T-helper 17 cell (primary cell): ENCODE measurements at regions not wholly inside any gene's neighbourhood (a gene's known extent, or its start where the extent isn't known, plus 50 kb on each side); places are given as distances from the start of the nearest gene placed in this dataset.
"Not testable (repeated sequence)": the region's sequence is repeated elsewhere in the genome, so short reads cannot be mapped to it uniquely, and the experiment has no call there.

ENCODE experiments used
- ATAC-seq: fragments of 150-1000 bp; cut with Tn5 transposase; 2 replicates; pipeline ENCODE4 v1.10.0; 2021; ENCODE audit warnings: mild to moderate bottlenecking, moderate library complexity
- DNase-seq, 3 donors: peaks; one replicate each; pipeline versions ENCODE4 v3.0.0 to v3.0.0-alpha.2; 2020 to 2021
- H3K9me3 ChIP-seq: one replicate; pipeline ENCODE4 v1.7.0; 2013; ENCODE audit warnings: low read length, mild to moderate bottlenecking; ENCODE audit not compliant: control insufficient read depth, poor library complexity, severe bottlenecking
- H3K27ac Mint-ChIP-seq: one replicate; pipeline ENCODE4 v1.8.0; 2022; ENCODE audit warnings: mild to moderate bottlenecking, moderate library complexity, mixed read lengths
- H3K27me3 Mint-ChIP-seq: one replicate; pipeline ENCODE4 v1.8.0; 2022; ENCODE audit warnings: mixed read lengths
- H3K36me3 Mint-ChIP-seq: one replicate; pipeline ENCODE4 v1.8.0; 2022; ENCODE audit warnings: low read depth, mixed read lengths
- H3K4me1 Mint-ChIP-seq: one replicate; pipeline ENCODE4 v1.8.0; 2022; ENCODE audit warnings: mild to moderate bottlenecking, mixed read lengths
- H3K4me3 Mint-ChIP-seq: one replicate; pipeline ENCODE4 v1.8.0; 2022; ENCODE audit warnings: mild to moderate bottlenecking, moderate library complexity, mixed read lengths

GRCh38 chr17:71431146-71431545 is 689.7 kb upstream of the SOX9 start:
- Mint-ChIP-seq H3K36me3 (no peaks in the 10 kb centered on the region), H3K4me3 (no peak overlapping the region), H3K4me1 (no peaks in the 10 kb centered on the region), H3K27me3 (no peaks in the 10 kb centered on the region), H3K27ac (no peak overlapping the region)
- ATAC-seq, result no peak
- DNase-seq, result no peak
- H3K9me3 ChIP-seq, result no peaks in the 10 kb centered on the region

- no peak for DNase-seq
- ATAC-seq, result no peak
Measured at GRCh38 chr17:71432378-71433315, 688.2 kb upstream of the SOX9 start.

GRCh38 chr17:71434716-71435115 is 686.1 kb upstream of the SOX9 start:
- H3K9me3 ChIP-seq, result no peaks in the 10 kb centered on the region
- no peaks in the 10 kb centered on the region for H3K27me3 Mint-ChIP-seq
- no peaks in the 10 kb centered on the region for H3K4me1 Mint-ChIP-seq
- H3K36me3 Mint-ChIP-seq, result no peaks in the 10 kb centered on the region
- no peak overlapping the region for H3K4me3 Mint-ChIP-seq
- ATAC-seq (no peak), DNase-seq (no peak)
- H3K27ac Mint-ChIP-seq, result no peak overlapping the region

More at GRCh38 chr17:71432378-71433315, 688.2 kb upstream of the SOX9 start:
- H3K9me3 ChIP-seq, result no peaks in the 10 kb centered on the region
- Mint-ChIP-seq H3K4me1 (no peaks in the 10 kb centered on the region), H3K36me3 (no peaks in the 10 kb centered on the region), H3K4me3 (no peak overlapping the region), H3K27me3 (no peaks in the 10 kb centered on the region), H3K27ac (no peak overlapping the region)

GRCh38 chr17:71436479-71436878 is 684.3 kb upstream of the SOX9 start:
- Mint-ChIP-seq H3K4me3 (no peak overlapping the region), H3K4me1 (no peaks in the 10 kb centered on the region), H3K27ac (no peak overlapping the region), H3K36me3 (no peaks in the 10 kb centered on the region), H3K27me3 (no peaks in the 10 kb centered on the region)
- DNase-seq, result no peak
- ATAC-seq, result no peak
- no peaks in the 10 kb centered on the region for H3K9me3 ChIP-seq

- no peak for DNase-seq
- Mint-ChIP-seq H3K4me3 (no peak overlapping the region), H3K36me3 (no peaks in the 10 kb centered on the region), H3K27me3 (no peaks in the 10 kb centered on the region), H3K4me1 (no peaks in the 10 kb centered on the region), H3K27ac (no peak overlapping the region)
- no peak for ATAC-seq
- H3K9me3 ChIP-seq, result no peaks in the 10 kb centered on the region
Measured at GRCh38 chr17:71437166-71437565, 683.7 kb upstream of the SOX9 start.

GRCh38 chr17:71438631-71439146 is 682.1 kb upstream of the SOX9 start:
- Mint-ChIP-seq H3K27ac (no peak overlapping the region), H3K4me1 (no peaks in the 10 kb centered on the region), H3K36me3 (no peaks in the 10 kb centered on the region), H3K27me3 (no peaks in the 10 kb centered on the region), H3K4me3 (no peak overlapping the region)
- DNase-seq (no peak), ATAC-seq (no peak)
- H3K9me3 ChIP-seq, result no peaks in the 10 kb centered on the region

GRCh38 chr17:71440513-71440912 is 680.3 kb upstream of the SOX9 start:
- Mint-ChIP-seq H3K27me3 (no peaks in the 10 kb centered on the region), H3K4me1 (no peaks in the 10 kb centered on the region), H3K27ac (no peak overlapping the region), H3K36me3 (no peaks in the 10 kb centered on the region), H3K4me3 (no peak overlapping the region)
- no peak for ATAC-seq
- H3K9me3 ChIP-seq, result no peaks in the 10 kb centered on the region
- no peak for DNase-seq

GRCh38 chr17:71441098-71441497 is 679.7 kb upstream of the SOX9 start:
- H3K36me3 Mint-ChIP-seq, result no peaks in the 10 kb centered on the region
- ATAC-seq, result no peak
- no peaks in the 10 kb centered on the region for H3K27me3 Mint-ChIP-seq
- no peak for DNase-seq
- H3K27ac Mint-ChIP-seq, result no peak overlapping the region
- H3K9me3 ChIP-seq, result no peaks in the 10 kb centered on the region
- no peaks in the 10 kb centered on the region for H3K4me1 Mint-ChIP-seq
- no peak overlapping the region for H3K4me3 Mint-ChIP-seq

GRCh38 chr17:71444078-71444477 is 676.7 kb upstream of the SOX9 start:
- no peaks in the 10 kb centered on the region for H3K4me1 Mint-ChIP-seq
- ATAC-seq, result no peak
- H3K27me3 Mint-ChIP-seq, result no peaks in the 10 kb centered on the region
- DNase-seq, result no peak
- no peaks in the 10 kb centered on the region for H3K36me3 Mint-ChIP-seq
- no peak overlapping the region for H3K27ac Mint-ChIP-seq
- no peak overlapping the region for H3K4me3 Mint-ChIP-seq
- H3K9me3 ChIP-seq, result no peaks in the 10 kb centered on the region

GRCh38 chr17:71446645-71447437 is 674.0 kb upstream of the SOX9 start:
- no peaks in the 10 kb centered on the region for H3K36me3 Mint-ChIP-seq
- no peaks in the 10 kb centered on the region for H3K9me3 ChIP-seq
- DNase-seq (no peak), ATAC-seq (no peak)
- no peak overlapping the region for H3K27ac Mint-ChIP-seq
- H3K4me1 Mint-ChIP-seq, result no peaks in the 10 kb centered on the region
- no peak overlapping the region for H3K4me3 Mint-ChIP-seq
- no peaks in the 10 kb centered on the region for H3K27me3 Mint-ChIP-seq

GRCh38 chr17:71447644-71448043 is 673.2 kb upstream of the SOX9 start:
- H3K9me3 ChIP-seq, result no peaks in the 10 kb centered on the region
- no peak for DNase-seq
- H3K27me3 Mint-ChIP-seq, result no peaks in the 10 kb centered on the region

GRCh38 chr17:71450657-71451056 is 670.2 kb upstream of the SOX9 start:
- H3K36me3 Mint-ChIP-seq, H3K27ac Mint-ChIP-seq, H3K4me3 Mint-ChIP-seq, H3K27me3 Mint-ChIP-seq, H3K4me1 Mint-ChIP-seq, ATAC-seq, H3K9me3 ChIP-seq, DNase-seq: not testable (repeated sequence)

More at GRCh38 chr17:71447644-71448043, 673.2 kb upstream of the SOX9 start:
- no peak overlapping the region for H3K27ac Mint-ChIP-seq
- ATAC-seq, result no peak
- H3K4me3 Mint-ChIP-seq, result no peak overlapping the region
- H3K36me3 Mint-ChIP-seq, result no peaks in the 10 kb centered on the region
- no peaks in the 10 kb centered on the region for H3K4me1 Mint-ChIP-seq

- H3K4me3 Mint-ChIP-seq, result no peak overlapping the region
- ATAC-seq, result no peak
Measured at GRCh38 chr17:71453876-71454422, 666.9 kb upstream of the SOX9 start.

More at GRCh38 chr17:71453876-71454422, 666.9 kb upstream of the SOX9 start:
- H3K9me3 ChIP-seq, result no peaks in the 10 kb centered on the region
- Mint-ChIP-seq H3K4me1 (no peaks in the 10 kb centered on the region), H3K36me3 (no peaks in the 10 kb centered on the region), H3K27ac (no peak overlapping the region), H3K27me3 (no peaks in the 10 kb centered on the region)
- no peak for DNase-seq
